GM19240 (cell line): ENCODE measurements at regions not wholly inside any gene's neighbourhood (a gene's known extent, or its start where the extent isn't known, plus 50 kb on each side); places are given as distances from the start of the nearest gene placed in this dataset.

Source experiments
- DNase-seq: peaks from one replicate; pipeline ENCODE4 v3.0.0; 2011; ENCODE audit warnings: low spot score; ENCODE audit not compliant: insufficient read length

DNA sequence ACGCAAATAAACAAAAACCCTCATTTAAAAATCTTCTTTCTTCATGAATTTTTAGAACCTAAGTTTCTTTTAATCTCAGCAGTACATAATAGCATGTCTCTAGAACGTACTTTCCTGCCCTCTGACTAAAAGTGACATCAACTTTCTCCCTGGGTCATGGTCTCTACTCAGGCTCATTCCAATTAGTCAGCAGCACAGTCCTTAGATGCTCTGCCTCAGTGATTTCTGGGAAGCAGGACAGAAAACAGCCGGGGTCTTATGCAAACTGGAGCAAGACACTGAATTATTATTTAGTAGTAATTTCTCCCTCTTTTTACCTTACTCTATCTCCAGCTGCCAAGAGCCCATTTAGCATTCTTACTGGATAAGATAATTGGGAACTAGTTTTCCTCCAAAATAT, 365.2 kb downstream of the TUSC7 start:
- DNase-seq, result no peak

DNA sequence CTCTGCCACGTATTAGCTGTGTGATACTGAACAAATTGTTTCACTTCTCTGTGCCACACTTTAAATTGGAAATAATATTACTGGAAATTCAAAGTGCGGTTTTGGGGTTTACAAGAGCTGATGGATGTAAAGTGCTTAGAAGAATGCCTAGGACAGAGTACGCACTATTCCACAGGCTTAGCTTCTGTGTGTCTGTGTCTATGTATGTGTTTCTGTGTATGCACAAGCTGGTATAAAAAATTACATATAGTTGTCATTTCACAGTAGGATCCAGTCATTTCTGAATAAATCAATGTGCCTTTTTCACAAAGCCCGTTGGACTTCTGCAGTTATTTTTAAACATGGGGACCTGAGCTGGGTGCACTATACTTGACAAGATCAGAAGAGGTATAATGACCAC, 370.4 kb downstream of the TUSC7 start:
- DNase-seq, result no peak

- DNase-seq, result no peak
Measured at GRCh38 chr3:117080872-117081271, 371.3 kb downstream of the TUSC7 start.

GRCh38 chr3:117084277-117084676, 374.7 kb downstream of the TUSC7 start:
- no peak for DNase-seq

- no peak for DNase-seq
Measured at GRCh38 chr3:117084739-117085270, 375.2 kb downstream of the TUSC7 start.

- DNase-seq, result no peak
Measured at GRCh38 chr3:117091676-117092075, 382.1 kb downstream of the TUSC7 start.

DNA sequence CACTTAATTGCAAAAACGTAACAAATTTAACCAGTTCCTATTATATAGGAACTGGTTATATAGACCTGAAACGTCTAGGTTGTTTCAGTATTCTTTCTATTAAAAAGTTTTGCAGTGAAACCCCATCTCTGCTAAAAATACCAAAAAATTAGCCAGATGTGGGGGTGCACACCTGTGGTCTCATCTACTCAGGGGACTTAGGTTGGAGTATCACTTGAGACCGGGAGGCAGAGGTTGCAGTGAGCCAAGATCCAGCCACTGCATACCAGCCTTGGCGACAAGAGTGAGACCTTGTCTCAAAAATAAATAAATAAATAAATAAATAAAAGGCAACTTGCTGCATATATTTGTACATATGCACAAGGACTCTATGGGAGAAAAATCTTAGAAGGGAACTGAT, 387.0 kb downstream of the TUSC7 start:
- no peak for DNase-seq

GRCh38 chr3:117097351-117097750, 387.8 kb downstream of the TUSC7 start:
- DNase-seq, result no peak

- DNase-seq, result no peak
Measured at GRCh38 chr3:117101697-117102096, 392.1 kb downstream of the TUSC7 start.

DNA sequence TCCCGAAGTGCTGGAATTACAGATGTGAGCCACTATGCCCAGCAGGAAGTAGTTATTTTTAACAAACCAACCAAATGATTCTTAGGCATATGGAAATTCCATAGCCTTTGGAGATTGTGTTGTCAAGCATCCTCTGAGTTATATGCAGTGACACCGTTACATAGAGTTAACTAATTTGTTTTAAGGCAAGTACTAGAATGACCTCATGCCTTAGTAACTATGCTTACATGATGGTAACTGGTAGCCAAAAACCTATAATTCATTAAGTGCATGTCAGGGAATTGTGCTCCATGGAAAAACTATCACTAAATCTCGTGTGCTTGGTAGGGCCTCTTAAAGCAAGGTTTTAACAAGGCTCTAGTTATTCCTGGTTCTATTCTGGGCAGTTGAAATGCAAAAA, 392.8 kb downstream of the TUSC7 start:
- DNase-seq, result no peak

DNA sequence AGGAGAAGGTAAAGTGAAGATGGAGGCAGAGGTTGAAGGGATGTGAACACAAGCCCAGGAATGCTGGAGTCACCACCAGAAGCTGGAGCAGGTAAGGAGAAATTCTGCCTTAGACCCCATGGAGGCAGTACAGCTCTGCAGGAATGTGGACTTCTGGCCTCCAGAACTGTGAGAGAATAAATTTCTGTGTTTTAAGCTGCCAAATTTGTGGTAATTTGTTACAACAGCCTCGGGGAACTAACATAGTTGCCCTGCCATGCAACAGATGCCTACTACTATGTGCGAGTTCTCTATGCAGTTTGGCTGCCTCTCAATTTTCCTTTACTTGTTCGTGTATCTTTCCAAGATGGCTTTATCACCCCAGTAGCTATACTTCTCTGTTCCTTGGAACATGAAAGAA, 394.1 kb downstream of the TUSC7 start:
- no peak for DNase-seq

DNA sequence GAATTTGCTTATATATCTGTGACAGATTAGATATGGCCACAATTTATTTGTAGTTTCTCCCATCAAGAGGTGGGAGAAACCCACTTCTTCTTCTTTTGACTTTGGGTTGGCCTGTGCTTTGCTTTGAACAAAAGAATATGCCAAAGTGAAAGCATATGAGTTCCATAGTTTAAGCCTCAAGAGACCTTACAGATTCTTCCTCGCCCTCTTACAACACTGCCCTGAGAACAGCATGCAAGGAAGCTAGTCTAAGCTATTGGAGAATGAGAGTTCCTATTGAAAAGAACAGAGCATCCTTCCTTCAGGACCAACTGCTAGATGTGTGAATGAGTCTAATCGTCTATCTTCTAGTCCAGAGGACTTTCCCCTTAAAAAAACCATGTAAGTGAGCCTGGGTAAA, 394.8 kb downstream of the TUSC7 start:
- no peak for DNase-seq

GRCh38 chr3:117104792-117105191, 395.2 kb downstream of the TUSC7 start:
- no peak for DNase-seq

GRCh38 chr3:117105686-117106085, 396.1 kb downstream of the TUSC7 start:
- DNase-seq, result no peak

GRCh38 chr3:117106396-117106795, 396.8 kb downstream of the TUSC7 start:
- no peak for DNase-seq

DNA sequence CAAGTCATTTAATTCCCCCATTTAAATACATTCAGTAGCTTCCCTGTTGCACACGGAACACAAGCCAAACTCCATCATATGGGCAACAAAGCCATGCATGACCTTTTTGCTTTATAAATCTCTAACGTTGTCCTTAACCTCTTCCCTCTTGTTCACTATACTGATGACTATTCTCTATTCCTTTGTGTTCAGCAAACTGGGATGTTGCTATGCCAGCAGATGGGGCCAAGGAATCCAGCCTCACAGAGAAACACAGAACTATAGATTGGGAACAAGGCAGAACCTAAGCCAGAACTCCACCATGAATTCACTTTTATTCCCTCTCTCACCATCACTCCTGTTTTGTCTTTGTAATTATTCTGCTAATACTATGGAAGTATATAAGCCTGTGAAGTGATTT, 398.4 kb downstream of the TUSC7 start:
- DNase-seq, result no peak

GRCh38 chr3:117109178-117109577, 399.6 kb downstream of the TUSC7 start:
- DNase-seq, result no peak

DNA sequence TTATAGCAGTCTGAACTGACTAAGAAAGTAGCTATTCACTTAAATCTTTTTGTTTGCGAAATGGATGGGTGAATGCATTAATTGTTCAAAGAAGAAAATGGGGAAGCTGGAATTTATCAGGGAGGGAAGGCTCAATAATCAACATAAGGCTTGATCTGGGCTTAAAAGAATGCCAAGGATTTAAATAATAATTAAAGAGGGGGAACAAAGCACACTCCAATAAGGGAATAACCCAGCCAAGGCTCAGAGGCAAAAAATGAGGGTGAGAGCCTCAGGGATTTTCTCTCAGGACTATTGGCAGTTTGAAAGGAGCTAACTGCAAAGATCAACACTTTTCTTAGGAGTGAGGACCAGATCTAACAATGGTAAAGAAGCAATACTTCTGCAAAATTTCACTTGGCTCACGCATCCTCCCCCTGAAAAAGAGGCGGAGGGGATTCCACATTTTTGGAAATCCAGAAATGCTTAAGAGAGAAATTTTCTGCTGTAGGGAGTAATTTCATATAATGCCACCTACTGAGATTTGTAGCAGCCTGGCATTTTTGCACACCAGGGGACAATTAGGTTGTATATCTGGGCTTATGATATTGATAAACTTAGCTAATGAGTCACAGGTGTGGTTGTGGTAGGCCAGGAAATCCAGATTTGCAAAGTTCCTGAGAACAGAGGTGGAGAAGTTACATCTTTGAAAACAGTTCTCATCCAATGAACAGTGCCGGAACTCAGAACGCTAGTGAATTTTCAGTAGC, 405.1 kb downstream of the TUSC7 start:
- DNase-seq, result no peak

GRCh38 chr3:117117188-117117936, 407.8 kb downstream of the TUSC7 start:
- no peak for DNase-seq

GRCh38 chr3:117118604-117119003, 409.0 kb downstream of the TUSC7 start:
- no peak for DNase-seq

- no peak for DNase-seq
Measured at GRCh38 chr3:117120014-117120413, 410.4 kb downstream of the TUSC7 start.

DNA sequence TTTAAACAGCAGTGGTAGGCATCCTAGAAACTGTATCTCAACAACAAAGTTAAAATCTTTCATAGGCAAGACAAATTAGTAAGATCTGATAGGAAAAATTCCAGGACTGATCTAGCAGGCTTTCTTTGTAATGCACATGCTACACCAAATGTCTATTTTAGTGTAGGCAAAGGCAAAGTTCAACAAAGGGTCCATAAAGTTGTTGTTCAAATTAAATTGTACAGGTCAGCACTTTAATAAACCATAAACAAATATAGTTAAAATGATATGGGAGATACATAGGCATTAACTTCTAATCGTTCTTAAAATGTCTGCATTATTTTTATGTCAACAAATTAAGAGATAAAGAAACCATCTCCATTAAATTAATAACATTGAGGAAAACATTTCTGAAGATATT, 413.0 kb downstream of the TUSC7 start:
- DNase-seq, result no peak

- DNase-seq, result no peak
Measured at GRCh38 chr3:117126460-117126859, 416.9 kb downstream of the TUSC7 start.
